ENCODE measurements at regions not wholly inside any gene's neighbourhood (a gene's known extent, or its start where the extent isn't known, plus 50 kb on each side); places are given as distances from the start of the nearest gene placed in this dataset.

DNA sequence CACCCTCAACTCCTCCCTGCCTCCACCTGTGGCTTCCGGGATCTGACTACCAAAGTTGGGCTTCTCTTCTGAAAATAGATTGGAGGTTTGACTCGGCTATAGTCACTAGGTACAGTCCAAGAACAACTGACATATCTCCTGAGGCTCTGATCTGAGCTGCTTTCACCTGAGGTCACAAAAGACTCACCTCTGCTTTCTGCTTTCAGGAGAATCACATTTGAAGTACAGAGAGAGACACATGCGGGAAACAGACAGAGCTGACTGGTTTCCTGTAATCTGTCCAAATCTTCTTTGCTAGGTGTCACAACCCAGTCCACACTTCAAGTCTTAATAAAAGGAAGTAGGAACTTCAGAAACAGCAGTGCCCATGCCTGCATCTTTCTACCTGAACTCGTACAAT, 245.4 kb upstream of the CHRM3 start:
- TF ChIP-seq, protein P1, sequence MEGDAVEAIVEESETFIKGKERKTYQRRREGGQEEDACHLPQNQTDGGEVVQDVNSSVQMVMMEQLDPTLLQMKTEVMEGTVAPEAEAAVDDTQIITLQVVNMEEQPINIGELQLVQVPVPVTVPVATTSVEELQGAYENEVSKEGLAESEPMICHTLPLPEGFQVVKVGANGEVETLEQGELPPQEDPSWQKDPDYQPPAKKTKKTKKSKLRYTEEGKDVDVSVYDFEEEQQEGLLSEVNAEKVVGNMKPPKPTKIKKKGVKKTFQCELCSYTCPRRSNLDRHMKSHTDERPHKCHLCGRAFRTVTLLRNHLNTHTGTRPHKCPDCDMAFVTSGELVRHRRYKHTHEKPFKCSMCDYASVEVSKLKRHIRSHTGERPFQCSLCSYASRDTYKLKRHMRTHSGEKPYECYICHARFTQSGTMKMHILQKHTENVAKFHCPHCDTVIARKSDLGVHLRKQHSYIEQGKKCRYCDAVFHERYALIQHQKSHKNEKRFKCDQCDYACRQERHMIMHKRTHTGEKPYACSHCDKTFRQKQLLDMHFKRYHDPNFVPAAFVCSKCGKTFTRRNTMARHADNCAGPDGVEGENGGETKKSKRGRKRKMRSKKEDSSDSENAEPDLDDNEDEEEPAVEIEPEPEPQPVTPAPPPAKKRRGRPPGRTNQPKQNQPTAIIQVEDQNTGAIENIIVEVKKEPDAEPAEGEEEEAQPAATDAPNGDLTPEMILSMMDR (IDR thresholded peaks at IDR 0.05; ENCODE audit: borderline replicate concordance, insufficient read depth, low read depth, low read length) = no peak

DNA sequence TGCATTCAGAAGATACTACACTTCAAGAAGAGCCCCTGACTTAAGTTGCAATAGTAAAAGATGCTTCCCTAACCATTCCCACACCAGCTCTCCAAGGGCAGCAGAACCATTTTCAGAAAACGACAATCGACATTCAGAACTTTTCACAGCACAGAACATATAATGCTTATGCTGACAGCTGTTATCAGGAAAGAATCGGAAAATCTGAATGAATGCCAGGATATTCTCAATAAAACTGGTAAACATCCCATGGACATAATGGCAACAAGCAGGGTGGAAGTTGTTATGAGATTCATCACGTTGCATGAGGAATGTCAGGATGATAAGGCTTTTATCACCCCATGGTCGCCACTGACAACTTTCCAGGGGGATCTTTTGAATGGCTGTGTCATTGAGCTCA, 246.6 kb upstream of the CHRM3 start:
- H3K4me3 ChIP-seq (ENCODE audit: low read depth, low read length) = no peak overlapping the region
- TF ChIP-seq, protein P1 (IDR thresholded peaks at IDR 0.05; ENCODE audit: borderline replicate concordance, insufficient read depth, low read depth, low read length) = no peak

More for the DNA sequence above, 245.4 kb upstream of the CHRM3 start:
- no peak overlapping the region for H3K4me3 ChIP-seq (ENCODE audit: low read depth, low read length)

DNA sequence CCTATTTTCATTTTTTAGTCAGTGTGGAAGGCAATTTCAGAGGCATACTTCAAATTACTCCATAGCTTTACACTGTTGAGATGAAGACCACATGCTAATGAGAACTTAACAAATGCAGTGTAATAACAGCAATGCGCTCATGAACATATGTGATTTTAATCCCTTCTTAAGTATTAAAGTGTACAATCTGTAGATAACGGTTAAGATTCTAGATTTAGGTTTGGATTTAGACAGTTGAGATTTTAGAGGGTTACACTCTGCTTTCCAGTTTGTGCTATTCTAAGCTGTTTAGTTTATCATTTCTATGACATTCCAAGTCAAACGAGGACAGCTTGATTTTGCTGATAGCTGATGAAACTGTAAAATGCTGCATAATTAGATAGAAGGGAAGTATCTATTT, 257.8 kb upstream of the CHRM3 start:
- TF ChIP-seq, protein P1 (IDR thresholded peaks at IDR 0.05; ENCODE audit: borderline replicate concordance, insufficient read depth, low read depth, low read length) = no peak
- H3K4me3 ChIP-seq (ENCODE audit: low read depth, low read length) = no peak overlapping the region

DNA sequence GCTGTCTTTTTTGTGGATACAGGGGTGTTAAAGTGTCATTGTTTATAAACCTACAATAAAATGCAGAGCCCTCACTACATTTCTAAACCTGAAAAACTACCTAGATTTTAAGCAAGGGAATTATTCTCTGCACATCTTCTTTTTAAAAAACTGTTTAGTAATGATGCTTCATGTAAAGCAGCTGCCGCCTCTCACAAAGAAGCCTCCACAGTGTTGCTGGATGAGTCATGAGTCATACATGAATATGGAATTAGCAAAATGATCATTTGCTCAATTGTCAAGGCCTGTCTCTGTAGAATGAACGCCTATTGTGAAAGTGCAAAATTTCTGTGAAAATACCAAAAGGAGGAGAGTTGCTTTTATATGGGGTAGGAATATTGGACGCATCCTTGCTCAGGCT, 259.5 kb upstream of the CHRM3 start:
- TF ChIP-seq, protein P1 (IDR thresholded peaks at IDR 0.05; ENCODE audit: borderline replicate concordance, insufficient read depth, low read depth, low read length) = no peak
- no peak overlapping the region for H3K4me3 ChIP-seq (ENCODE audit: low read depth, low read length)

DNA sequence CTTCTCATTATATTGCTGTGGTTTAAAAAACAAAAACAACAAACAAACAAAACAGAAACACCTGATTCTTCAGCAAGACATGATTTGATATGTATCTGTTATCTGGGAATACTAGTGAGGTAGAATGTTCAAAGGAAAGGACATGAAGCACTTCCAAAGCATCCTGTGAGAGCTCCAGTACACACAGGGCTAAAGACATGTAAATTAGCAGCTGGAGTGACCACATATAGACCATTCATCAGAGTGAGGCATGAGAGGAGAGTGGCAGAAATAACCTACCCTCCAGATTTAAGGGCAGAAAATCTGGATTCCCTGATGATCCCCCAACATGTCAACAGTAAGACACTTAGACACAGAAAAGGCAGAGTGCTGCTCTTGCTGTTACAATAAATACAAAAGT, 260.5 kb upstream of the CHRM3 start:
- H3K4me3 ChIP-seq (ENCODE audit: low read depth, low read length) = no peak overlapping the region
- TF ChIP-seq, protein P1 (IDR thresholded peaks at IDR 0.05; ENCODE audit: borderline replicate concordance, insufficient read depth, low read depth, low read length) = no peak

DNA sequence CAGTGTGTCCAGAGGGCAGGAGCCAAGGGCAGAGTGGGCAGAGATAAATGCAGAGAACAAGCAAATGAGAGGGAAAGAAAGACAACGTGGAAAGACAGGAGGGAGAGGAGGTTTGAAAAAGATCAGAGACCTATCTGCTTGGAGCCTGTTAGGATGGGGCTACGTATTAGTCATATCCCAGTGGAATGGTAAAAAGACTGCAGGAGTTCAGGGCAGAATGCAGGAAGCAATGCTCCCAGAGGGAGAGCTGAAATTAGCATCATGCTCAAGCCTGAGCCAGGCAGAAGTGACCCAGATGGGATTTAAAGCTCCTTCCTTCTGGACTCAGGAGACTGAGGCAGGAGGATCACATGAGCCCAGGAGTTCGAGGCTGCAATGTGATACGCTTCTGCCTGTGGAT, 261.3 kb upstream of the CHRM3 start:
- TF ChIP-seq, protein P1 (IDR thresholded peaks at IDR 0.05; ENCODE audit: borderline replicate concordance, insufficient read depth, low read depth, low read length) = no peak
- no peak overlapping the region for H3K4me3 ChIP-seq (ENCODE audit: low read depth, low read length)

DNA sequence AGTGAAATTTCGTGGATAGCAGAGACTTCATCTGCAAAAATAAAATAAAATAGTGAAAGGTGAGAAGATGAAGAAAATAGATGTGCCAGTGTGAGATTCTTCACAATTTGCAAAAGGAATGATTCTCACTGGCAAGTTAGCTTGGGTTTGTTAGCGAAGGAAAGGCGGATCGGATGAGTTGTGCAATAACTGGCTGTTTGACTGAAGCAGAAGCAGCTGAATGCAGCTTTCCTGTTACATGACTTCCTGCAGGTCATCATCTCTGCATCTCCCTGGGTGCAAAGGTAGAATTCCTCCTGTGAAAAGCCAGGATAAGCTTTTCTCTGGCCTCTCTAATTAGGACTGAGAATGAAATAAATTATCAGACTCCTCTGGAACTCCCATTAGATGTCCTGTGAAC, 263.1 kb upstream of the CHRM3 start:
- no peak overlapping the region for H3K4me3 ChIP-seq (ENCODE audit: low read depth, low read length)
- TF ChIP-seq, protein P1 (IDR thresholded peaks at IDR 0.05; ENCODE audit: borderline replicate concordance, insufficient read depth, low read depth, low read length) = no peak

Data from GM12875 (cell line).